Testis (tissue), 2 donors: ENCODE measurements at regions not wholly inside any gene's neighbourhood (a gene's known extent, or its start where the extent isn't known, plus 50 kb on each side); places are given as distances from the start of the nearest gene placed in this dataset.
A peak's percentile ranks its signal among the peaks of the same experiment; 100 is the strongest.

Experiments used
- DNase-seq: peaks from one replicate; pipeline ENCODE4 v3.0.0-alpha.2; 2019
- H3K27ac ChIP-seq, 2 donors: fragments of 200-600 bp; sonication (generic); one replicate each; pipeline ENCODE4 v1.5.1; 2019
- H3K27me3 ChIP-seq: fragments of 200-600 bp; sonication (generic); one replicate; pipeline ENCODE4 v1.5.1; 2019
- H3K36me3 ChIP-seq: fragments of 200-600 bp; sonication (generic); one replicate; pipeline ENCODE4 v1.5.1; 2017; ENCODE audit warnings: low read depth; ENCODE audit errors: missing control alignments
- H3K4me1 ChIP-seq: fragments of 200-600 bp; sonication (generic); one replicate; pipeline ENCODE4 v1.5.1; 2019
- H3K4me3 ChIP-seq, 2 donors: fragments of 200-600 bp; sonication (generic); one replicate each; pipeline ENCODE4 v1.5.1; 2017 to 2019
- H3K9me3 ChIP-seq: fragments of 200-600 bp; sonication (generic); one replicate; pipeline ENCODE4 v1.5.1; 2017
- CTCF ChIP-seq, 3 experiments: fragments of 450-650 bp in 2 of 3; fragments of 200-600 bp in 1 of 3; sonication (generic) in 1 of 3; IDR thresholded peaks; one replicate each; pipeline ENCODE4 v1.5.1; 2016 to 2019; ENCODE audit warnings: antibody characterized with exemption in 3 of 3, mild to moderate bottlenecking in 2 of 3, moderate library complexity in 1 of 3
- POLR2A ChIP-seq: fragments of 450-650 bp; IDR thresholded peaks from one replicate; pipeline ENCODE4 v1.6.1; 2017; ENCODE audit warnings: antibody characterized with exemption, mild to moderate bottlenecking, moderate library complexity
- WGBS, 2 donors: methylation state at CpG; one replicate each; pipeline ENCODE4 v1.1.5; 2018; 5-methylcytosine and 5-hydroxymethylcytosine counted together
- intact Hi-C: fragments of 100-400 bp; cut with DNase I; formaldehyde crosslinking; loops from one replicate; pipeline ENCODE4 v1.15.1; 2023; ENCODE audit warnings: low total_unique reads

GRCh38 chr1:193411714-193412113 is 225.3 kb upstream of the B3GALT2 start:
- no peak for DNase-seq
- H3K36me3 ChIP-seq = no peaks in the 10 kb centered on the region
- TF ChIP-seq POLR2A = no peak
- no peak for TF ChIP-seq CTCF (IDR thresholded peaks at IDR 0.05)
- H3K4me1 ChIP-seq = peaks cover 28% of the 10 kb centered on the region
- intact Hi-C loops = no loop called here
- H3K27me3 ChIP-seq = no peaks in the 10 kb centered on the region
- WGBS, 2 donors = 48 to 50% methylated on average over 5 of the region's 5 CpGs
- H3K27ac ChIP-seq = no peak overlapping the region
- H3K9me3 ChIP-seq = no peaks in the 10 kb centered on the region
- no peak overlapping the region for H3K4me3 ChIP-seq

GRCh38 chr1:193411215-193411614 is 224.8 kb upstream of the B3GALT2 start:
- peaks cover 28% of the 10 kb centered on the region for H3K4me1 ChIP-seq
- TF ChIP-seq POLR2A (no peak), CTCF (IDR thresholded peaks at IDR 0.05) (no peak)
- no peaks in the 10 kb centered on the region for H3K9me3 ChIP-seq
- intact Hi-C loops = no loop called here
- WGBS, 2 donors = 57 to 67% methylated on average over 2 of the region's 2 CpGs
- no peak for DNase-seq
- H3K27me3 ChIP-seq = no peaks in the 10 kb centered on the region
- H3K27ac ChIP-seq = no peak overlapping the region
- no peak overlapping the region for H3K4me3 ChIP-seq
- H3K36me3 ChIP-seq = no peaks in the 10 kb centered on the region

- intact Hi-C loops = no loop called here
- H3K27me3 ChIP-seq = no peaks in the 10 kb centered on the region
- peaks cover 28% of the 10 kb centered on the region for H3K4me1 ChIP-seq
- 17 to 33% methylated on average over 9 of the region's 9 CpGs for WGBS, 2 donors
- DNase-seq = peak; percentile 93
- H3K27ac ChIP-seq = peak overlapping the region; percentile 56 to 75
- TF ChIP-seq CTCF (IDR thresholded peaks at IDR 0.05) = no peak
- no peak for TF ChIP-seq POLR2A
- H3K9me3 ChIP-seq = no peaks in the 10 kb centered on the region
- H3K36me3 ChIP-seq = no peaks in the 10 kb centered on the region
- no peak overlapping the region for H3K4me3 ChIP-seq
Observed at GRCh38 chr1:193408782-193409293, 222.4 kb upstream of the B3GALT2 start.

GRCh38 chr1:193406901-193407300 is 220.5 kb upstream of the B3GALT2 start:
- intact Hi-C loops = no loop called here
- no peak overlapping the region for H3K27ac ChIP-seq
- no peak for DNase-seq

More at GRCh38 chr1:193406901-193407300, 220.5 kb upstream of the B3GALT2 start:
- H3K9me3 ChIP-seq = no peaks in the 10 kb centered on the region
- no peaks in the 10 kb centered on the region for H3K36me3 ChIP-seq
- H3K4me3 ChIP-seq = no peak overlapping the region
- no peaks in the 10 kb centered on the region for H3K27me3 ChIP-seq
- WGBS, 2 donors = 19 to 23% methylated on average over 4 of the region's 4 CpGs
- peaks cover 28% of the 10 kb centered on the region for H3K4me1 ChIP-seq
- TF ChIP-seq CTCF (IDR thresholded peaks at IDR 0.05) = peak; percentile 53 to 71 (median 56)
- TF ChIP-seq POLR2A = no peak
